VCaP (cell line): ENCODE measurements at regions not wholly inside any gene's neighbourhood (a gene's known extent, or its start where the extent isn't known, plus 50 kb on each side); places are given as distances from the start of the nearest gene placed in this dataset.

Source experiments
- H3K27ac ChIP-seq: fragments of 450-650 bp; 2 replicates; pipeline ENCODE4 v1.5.1; 2017
- TF ChIP-seq, protein P1 (sequence below): fragments of 450-650 bp; conservative IDR thresholded peaks from 2 replicates; pipeline ENCODE4 v1.5.1; 2017; ENCODE audit warnings: mild to moderate bottlenecking, moderate library complexity

DNA sequence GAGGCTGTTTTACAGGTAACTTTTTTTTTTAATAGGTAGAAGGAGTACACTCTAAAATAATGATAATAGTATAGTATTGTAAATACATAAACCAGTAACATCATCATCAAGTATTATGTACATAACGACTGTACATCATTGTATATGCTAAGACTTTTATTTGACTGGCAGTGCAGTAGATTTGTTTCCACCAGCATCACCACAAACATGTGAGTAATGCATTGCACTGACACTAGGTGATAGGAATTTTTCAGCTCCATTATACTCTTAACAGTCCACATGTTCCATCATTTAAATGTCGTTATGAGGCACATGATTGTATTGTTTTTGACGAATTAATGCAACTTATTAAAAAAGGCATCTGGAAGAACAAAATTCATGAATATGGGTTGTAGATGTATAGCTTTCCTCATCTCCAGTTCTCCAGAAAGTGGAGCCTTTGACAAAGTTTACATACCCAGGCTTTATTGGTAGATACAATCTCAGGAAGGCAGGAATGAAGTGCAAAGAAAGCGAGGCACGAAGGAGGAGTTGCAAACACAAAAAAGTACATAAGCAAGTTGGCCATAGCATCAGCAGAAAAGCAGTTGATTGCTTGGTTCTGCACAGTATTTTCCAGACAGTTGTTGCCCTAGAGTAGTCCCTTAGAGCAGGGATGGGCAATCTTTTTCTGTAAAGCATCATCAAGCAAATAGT is 336.9 kb upstream of the NR3C2 start:
- H3K27ac ChIP-seq: no peak overlapping the region
- TF ChIP-seq, protein P1, sequence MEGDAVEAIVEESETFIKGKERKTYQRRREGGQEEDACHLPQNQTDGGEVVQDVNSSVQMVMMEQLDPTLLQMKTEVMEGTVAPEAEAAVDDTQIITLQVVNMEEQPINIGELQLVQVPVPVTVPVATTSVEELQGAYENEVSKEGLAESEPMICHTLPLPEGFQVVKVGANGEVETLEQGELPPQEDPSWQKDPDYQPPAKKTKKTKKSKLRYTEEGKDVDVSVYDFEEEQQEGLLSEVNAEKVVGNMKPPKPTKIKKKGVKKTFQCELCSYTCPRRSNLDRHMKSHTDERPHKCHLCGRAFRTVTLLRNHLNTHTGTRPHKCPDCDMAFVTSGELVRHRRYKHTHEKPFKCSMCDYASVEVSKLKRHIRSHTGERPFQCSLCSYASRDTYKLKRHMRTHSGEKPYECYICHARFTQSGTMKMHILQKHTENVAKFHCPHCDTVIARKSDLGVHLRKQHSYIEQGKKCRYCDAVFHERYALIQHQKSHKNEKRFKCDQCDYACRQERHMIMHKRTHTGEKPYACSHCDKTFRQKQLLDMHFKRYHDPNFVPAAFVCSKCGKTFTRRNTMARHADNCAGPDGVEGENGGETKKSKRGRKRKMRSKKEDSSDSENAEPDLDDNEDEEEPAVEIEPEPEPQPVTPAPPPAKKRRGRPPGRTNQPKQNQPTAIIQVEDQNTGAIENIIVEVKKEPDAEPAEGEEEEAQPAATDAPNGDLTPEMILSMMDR: no peak

DNA sequence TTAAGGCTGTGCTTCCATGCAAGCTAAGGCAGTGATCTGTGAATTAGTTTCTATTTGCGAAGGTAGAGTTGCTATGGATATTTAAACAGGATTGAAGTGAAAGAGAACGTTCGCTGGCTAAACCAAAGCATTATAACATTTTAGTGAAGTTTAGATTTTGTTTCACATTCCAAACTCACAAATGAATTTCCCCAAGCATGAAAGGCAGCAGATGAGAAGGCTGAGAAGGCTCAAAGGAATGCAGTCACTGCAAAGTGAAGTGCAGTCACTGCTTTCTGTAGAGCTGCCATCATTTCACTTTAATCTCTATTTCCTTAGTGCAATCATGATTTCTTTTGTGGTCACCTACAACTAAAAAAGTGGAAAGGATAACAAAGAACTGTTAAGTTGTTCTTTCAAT is 334.7 kb upstream of the NR3C2 start:
- TF ChIP-seq, protein P1: no peak
- no peak overlapping the region for H3K27ac ChIP-seq

DNA sequence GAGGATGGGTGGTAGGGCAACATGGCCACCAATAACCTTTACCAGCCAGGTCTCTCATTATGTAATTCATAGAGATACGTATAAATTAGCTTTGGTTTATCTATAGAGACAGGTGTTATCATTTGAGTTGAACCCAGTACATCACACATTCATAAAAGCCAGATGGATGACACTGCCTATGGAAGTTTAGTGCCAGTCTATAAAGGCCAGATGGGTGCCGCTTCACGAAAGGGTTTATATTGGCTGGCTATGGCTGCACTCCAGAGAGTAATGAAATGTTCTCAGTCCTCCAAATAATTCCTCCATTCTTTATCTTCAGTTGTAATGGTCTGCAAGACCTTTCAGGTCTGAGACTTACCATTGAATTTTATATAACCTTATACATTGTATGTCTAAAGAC is 331.9 kb upstream of the NR3C2 start:
- H3K27ac ChIP-seq: no peak overlapping the region
- TF ChIP-seq, protein P1: no peak

DNA sequence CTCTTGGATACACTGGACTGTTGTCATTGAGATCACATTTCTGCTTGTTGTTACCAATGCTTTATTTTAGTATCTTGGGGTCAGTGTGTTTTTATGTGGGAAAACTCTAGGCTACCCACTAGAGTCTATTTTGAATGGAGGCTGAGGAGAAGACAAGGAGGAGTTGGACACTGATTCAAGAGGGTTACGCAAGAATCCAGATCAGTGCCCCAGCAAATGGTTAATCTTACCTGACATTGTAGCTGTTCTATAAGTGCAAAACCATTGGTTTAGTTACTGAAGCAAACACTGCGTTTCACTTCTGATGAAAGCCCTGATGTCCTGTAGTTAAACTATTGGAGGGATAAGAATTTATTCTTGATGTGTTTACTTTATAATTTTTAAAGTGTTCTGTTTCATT is 331.1 kb upstream of the NR3C2 start:
- H3K27ac ChIP-seq: no peak overlapping the region
- TF ChIP-seq, protein P1: no peak

DNA sequence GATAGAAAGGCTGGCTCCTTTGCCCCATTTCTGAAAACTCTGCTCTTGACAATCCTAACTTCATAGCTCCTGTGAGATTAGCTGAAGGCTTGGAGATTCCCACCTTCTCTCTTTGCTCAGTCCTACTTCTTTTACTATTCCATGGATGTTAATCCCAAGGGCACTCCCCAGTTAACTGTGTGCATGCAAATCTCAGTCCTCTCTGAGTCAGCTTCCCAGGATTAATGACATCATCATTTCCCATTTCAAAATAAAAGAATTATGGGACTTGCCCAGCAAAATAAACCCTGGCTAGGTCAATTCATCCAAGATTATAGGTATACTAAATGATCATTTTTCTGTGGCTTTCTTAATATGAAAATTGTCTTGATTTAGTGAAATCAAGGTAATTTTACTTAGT is 328.6 kb upstream of the NR3C2 start:
- H3K27ac ChIP-seq: no peak overlapping the region
- TF ChIP-seq, protein P1: no peak

DNA sequence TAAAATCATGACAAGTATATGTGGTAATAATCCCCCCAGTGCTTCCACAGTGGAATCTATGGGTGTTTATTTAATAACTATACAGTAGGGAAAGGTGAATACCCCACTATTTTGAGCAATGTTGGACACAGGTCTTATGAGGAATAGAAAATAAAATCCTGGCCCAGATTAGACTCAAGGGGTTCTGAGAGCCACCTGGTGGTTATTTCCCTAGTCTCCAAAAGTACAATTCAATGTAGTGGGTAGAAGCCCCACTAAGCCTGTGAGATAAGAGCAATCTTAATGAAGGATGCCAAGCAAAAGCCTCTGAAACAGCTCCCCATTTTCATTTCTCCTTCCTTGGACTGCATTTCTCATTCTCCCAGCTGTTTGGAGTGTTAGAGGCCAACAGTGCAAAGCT is 328.2 kb upstream of the NR3C2 start:
- TF ChIP-seq, protein P1: no peak
- H3K27ac ChIP-seq: no peak overlapping the region

DNA sequence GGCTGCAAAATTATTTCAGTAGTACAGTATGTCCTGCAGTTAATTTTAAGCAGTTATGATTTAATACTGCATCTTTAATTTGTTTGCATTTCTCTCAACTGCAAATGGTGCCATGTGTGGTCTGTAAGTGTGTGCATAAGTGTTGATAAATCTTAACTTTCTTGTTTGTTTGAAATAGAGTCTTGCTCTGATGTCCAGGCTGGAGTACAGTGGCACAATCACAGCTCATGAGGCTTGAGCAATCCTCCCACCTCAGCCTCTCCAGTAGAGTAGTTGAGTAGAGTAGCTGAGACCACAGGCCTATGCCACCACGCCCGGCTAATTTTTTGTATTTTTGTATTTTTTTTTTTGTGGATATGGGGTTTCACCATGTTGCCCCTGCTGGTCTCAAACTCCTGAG is 322.5 kb upstream of the NR3C2 start:
- H3K27ac ChIP-seq: no peak overlapping the region
- TF ChIP-seq, protein P1: no peak
